Retina (tissue), 1 donor: ENCODE measurements at regions not wholly inside any gene's neighbourhood (a gene's known extent, or its start where the extent isn't known, plus 50 kb on each side); places are given as distances from the start of the nearest gene placed in this dataset.

ENCODE experiments used
- DNase-seq: peaks from one replicate; pipeline ENCODE4 v3.0.0-alpha.2; 2016

GRCh38 chr10:8726084-8726778, 671.7 kb downstream of the GATA3 start:
- no peak for DNase-seq

- DNase-seq: no peak
Measured at GRCh38 chr10:8726779-8727084, 672.2 kb downstream of the GATA3 start.

- peak; percentile 18 for DNase-seq
Measured at GRCh38 chr10:8731121-8732095, 676.9 kb downstream of the GATA3 start.

DNA sequence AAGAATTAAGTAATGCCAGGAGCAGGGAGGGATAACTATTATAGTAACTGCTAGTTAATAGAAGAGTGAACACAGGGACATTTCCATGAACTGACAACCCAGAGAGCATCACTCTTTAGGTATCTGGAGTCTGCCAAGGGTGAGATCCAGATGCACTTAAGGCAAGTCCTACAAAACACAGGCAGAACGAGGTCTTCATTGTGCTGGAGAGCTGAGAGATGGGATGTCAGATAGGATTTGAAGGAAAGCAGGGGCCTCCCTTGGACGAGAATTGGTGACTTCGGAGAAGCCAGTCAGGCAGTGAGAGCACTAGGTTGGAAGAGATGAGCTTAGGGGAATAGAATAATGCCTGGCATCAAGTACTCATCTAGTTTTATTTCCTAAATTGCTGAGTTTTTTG, 684.5 kb downstream of the GATA3 start:
- DNase-seq: no peak

- DNase-seq: no peak
Measured at GRCh38 chr10:8752146-8752843, 697.8 kb downstream of the GATA3 start.

GRCh38 chr10:8758029-8758428, 703.5 kb downstream of the GATA3 start:
- no peak for DNase-seq

- DNase-seq: no peak
Measured at GRCh38 chr10:8766899-8767298, 712.4 kb downstream of the GATA3 start.

GRCh38 chr10:8767591-8767990, 713.1 kb downstream of the GATA3 start:
- no peak for DNase-seq

DNA sequence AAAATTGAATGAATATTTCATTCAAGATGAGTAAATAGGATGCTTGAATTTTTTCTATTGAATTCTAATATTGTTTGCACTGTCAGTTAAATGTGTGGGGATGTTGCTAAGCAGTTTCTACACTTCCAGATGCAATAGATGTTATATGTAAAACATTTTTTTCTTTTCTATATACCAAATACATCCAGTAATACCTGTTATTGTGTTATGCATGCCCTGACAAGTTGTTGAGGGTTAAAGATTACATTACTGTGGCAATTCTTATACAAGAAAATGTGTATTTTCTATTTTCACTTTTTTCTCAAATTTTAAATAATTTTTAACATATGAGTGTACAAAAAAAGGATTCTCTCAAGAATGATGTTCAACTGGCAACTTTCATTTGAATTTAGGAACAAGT, 713.9 kb downstream of the GATA3 start:
- DNase-seq: no peak

GRCh38 chr10:8768852-8769251, 714.4 kb downstream of the GATA3 start:
- no peak for DNase-seq

- no peak for DNase-seq
Measured at GRCh38 chr10:8776926-8777622, 722.6 kb downstream of the GATA3 start.

GRCh38 chr10:8778713-8779112, 724.2 kb downstream of the GATA3 start:
- no peak for DNase-seq

DNA sequence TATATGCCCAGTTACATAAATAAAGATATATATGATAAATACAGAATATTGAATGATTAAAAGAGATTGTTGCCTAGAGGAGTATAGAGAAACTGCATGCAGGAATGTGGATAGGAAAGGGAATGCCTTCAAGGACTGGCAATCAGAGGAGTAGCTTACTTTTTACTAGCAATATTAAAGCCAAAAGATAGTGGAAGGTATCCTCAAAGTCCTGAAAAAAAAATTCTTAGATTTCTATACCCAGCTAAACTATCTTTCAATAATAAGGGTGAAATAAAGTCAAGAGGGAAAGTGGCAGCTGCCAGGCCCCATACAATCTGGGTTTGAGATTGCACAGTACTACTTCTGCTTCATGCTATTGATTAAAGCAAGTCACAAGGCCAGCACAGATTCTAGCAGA, 733.2 kb downstream of the GATA3 start:
- no peak for DNase-seq

DNA sequence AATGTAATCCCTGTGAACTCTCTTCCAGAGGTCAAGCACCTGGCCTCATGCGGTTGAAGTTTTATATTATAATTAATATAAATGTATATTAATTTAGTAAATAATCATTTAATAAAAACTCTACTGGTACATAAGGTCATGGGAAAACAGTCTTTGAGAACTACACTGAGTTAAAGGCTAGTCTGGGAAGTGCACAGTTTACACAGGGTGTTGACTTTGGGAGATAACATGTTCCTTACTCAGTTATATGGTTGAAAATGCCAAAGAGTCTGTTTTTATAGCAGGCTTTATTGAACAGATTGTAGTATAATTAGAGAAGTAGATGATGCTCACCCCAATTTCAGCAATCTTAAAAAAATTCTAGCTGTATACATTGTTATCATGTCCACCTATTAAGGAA, 735.9 kb downstream of the GATA3 start:
- DNase-seq: no peak

- no peak for DNase-seq
Measured at GRCh38 chr10:8794860-8795259, 740.4 kb downstream of the GATA3 start.

- DNase-seq: no peak
Measured at GRCh38 chr10:8800426-8800825, 745.9 kb downstream of the GATA3 start.

GRCh38 chr10:8803992-8804391, 749.5 kb downstream of the GATA3 start:
- no peak for DNase-seq

GRCh38 chr10:8810677-8811076, 756.2 kb downstream of the GATA3 start:
- DNase-seq: no peak

- DNase-seq: no peak
Measured at GRCh38 chr10:8811201-8811600, 756.7 kb downstream of the GATA3 start.

- no peak for DNase-seq
Measured at GRCh38 chr10:8815969-8816368, 761.5 kb downstream of the GATA3 start.

GRCh38 chr10:8817299-8817698, 762.8 kb downstream of the GATA3 start:
- DNase-seq: no peak

GRCh38 chr10:8825611-8826010, 771.1 kb downstream of the GATA3 start:
- DNase-seq: no peak

- DNase-seq: no peak
Measured at GRCh38 chr10:8829592-8829991, 775.1 kb downstream of the GATA3 start.
